ENCODE measurements at regions not wholly inside any gene's neighbourhood (a gene's known extent, or its start where the extent isn't known, plus 50 kb on each side); places are given as distances from the start of the nearest gene placed in this dataset.
"Not testable (repeated sequence)": the region's sequence is repeated elsewhere in the genome, so short reads cannot be mapped to it uniquely, and the experiment has no call there.

DNA sequence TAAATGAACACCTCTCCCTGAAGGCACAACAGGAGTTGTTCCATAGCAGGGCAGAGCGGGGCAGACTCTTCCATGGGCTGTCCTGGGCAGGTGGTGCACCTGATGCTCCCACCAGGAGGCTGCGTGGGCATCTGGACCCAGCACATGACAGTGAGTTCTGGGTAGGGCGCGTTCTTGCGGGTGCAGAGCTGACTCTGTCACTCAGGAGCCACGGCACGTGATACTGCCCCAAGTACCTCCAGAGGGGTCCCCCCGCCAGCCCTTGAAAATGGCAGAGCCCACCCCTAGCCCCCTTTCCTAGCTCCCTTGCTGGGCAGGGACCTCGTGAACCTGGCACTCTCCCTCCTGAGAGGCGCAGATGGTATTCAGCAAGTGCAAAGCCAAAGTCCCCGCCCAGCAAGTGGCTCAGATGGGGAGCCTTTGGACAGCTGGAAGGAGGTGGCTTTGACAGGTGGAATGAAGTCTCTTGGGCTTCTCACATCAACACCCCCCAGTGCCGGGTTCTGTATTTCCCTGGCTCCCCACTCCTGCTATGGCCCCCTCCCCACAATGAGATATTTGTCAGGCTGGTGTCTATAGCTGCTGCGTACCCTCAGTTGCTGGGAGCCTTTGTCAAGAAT lies 172.1 kb downstream of the TBC1D2B start:
- Histone ChIP-seq H3K4me3 (ENCODE audit: low read depth in 1 of 3, low read length in 3 of 3) (no peak overlapping the region), H3K27ac (ENCODE audit: low read depth in 1 of 3, low read length in 2 of 3) (no peak overlapping the region), H3K9me3 (ENCODE audit: control insufficient read depth in 2 of 2, insufficient read depth in 1 of 2, low read depth in 1 of 2, low read length in 1 of 2) (no peaks in the 10 kb centered on the region), H3K4me1 (ENCODE audit: control insufficient read depth in 3 of 3, insufficient read depth in 2 of 3, low read depth in 1 of 3, low read length in 2 of 3) (peaks cover 0 to 16% (median 0%) of the 10 kb centered on the region in 3 donors), H3K27me3 (ENCODE audit: control insufficient read depth in 3 of 3, insufficient read depth in 3 of 3, low read length in 3 of 3) (no peaks in the 10 kb centered on the region), H3K36me3 (ENCODE audit: control insufficient read depth in 3 of 3, insufficient read depth in 2 of 3, low read depth in 1 of 3, low read length in 3 of 3) (no peaks in the 10 kb centered on the region)
- WGBS, 3 donors: 52 to 84% (median 56%) methylated on average over 13 of the region's 13 CpGs
- no peak for DNase-seq
- FAIRE-seq: no peak

DNA sequence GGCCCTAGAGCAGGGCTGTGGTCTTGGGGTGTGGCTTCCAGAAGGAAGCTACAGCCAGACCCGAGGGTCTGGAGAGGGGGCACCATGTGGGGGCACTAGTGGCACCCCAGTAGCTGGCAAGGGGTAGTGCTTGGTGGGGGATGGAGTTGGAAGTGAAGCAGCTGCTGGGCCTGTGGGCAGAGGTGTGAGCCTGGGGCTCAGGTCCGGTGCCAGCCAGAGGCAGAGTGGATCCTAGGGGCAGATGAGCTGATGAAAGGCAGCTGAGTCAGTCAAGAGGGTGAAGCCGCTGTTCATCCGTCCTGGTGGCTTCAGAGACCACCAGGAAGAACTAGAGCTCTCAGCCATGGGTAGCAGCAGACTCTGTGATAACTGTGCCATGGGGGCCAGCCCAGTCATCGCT lies 172.6 kb downstream of the TBC1D2B start:
- H3K4me1 ChIP-seq (ENCODE audit: control insufficient read depth in 3 of 3, insufficient read depth in 2 of 3, low read depth in 1 of 3, low read length in 2 of 3): peaks cover 0 to 12% (median 0%) of the 10 kb centered on the region in 3 donors
- no peak overlapping the region for H3K4me3 ChIP-seq (ENCODE audit: low read depth in 1 of 3, low read length in 3 of 3)
- 60 to 78% (median 74%) methylated on average over 4 to 5 of the region's 5 CpGs for WGBS, 3 donors
- no peaks in the 10 kb centered on the region for H3K36me3 ChIP-seq (ENCODE audit: control insufficient read depth in 3 of 3, insufficient read depth in 2 of 3, low read depth in 1 of 3, low read length in 3 of 3)
- no peak overlapping the region for H3K27ac ChIP-seq (ENCODE audit: low read depth in 1 of 3, low read length in 2 of 3)
- FAIRE-seq (no peak), DNase-seq (no peak)
- H3K9me3 ChIP-seq (ENCODE audit: control insufficient read depth in 2 of 2, insufficient read depth in 1 of 2, low read depth in 1 of 2, low read length in 1 of 2): no peaks in the 10 kb centered on the region
- H3K27me3 ChIP-seq (ENCODE audit: control insufficient read depth in 3 of 3, insufficient read depth in 3 of 3, low read length in 3 of 3): no peaks in the 10 kb centered on the region

DNA sequence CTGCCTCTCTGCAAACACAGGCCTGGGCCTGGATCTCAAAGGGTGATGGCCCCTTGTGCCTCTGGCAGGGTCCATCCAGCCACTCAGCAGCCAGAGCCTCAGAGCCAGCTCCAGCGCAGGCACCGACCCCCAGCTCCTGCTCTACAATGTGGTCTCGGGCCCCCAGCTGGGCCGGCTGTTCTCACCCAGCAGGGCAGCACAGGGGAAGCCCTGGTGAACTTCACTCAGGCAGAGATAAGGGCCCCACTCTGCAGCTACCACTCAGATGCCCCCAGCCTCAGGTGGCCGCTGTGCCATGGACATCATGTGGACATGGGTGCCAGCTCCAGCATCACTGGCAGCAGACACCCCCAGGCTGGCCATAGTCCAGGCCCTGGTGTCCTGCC lies 173.1 kb downstream of the TBC1D2B start:
- H3K4me1 ChIP-seq (ENCODE audit: control insufficient read depth in 3 of 3, insufficient read depth in 2 of 3, low read depth in 1 of 3, low read length in 2 of 3): peaks cover 0 to 12% (median 0%) of the 10 kb centered on the region in 3 donors
- 60 to 80% (median 66%) methylated on average over 3 to 5 of the region's 5 CpGs for WGBS, 3 donors
- H3K36me3 ChIP-seq (ENCODE audit: control insufficient read depth in 3 of 3, insufficient read depth in 2 of 3, low read depth in 1 of 3, low read length in 3 of 3): no peaks in the 10 kb centered on the region
- no peak overlapping the region for H3K4me3 ChIP-seq (ENCODE audit: low read depth in 1 of 3, low read length in 3 of 3)
- H3K9me3 ChIP-seq (ENCODE audit: control insufficient read depth in 2 of 2, insufficient read depth in 1 of 2, low read depth in 1 of 2, low read length in 1 of 2): no peaks in the 10 kb centered on the region
- no peaks in the 10 kb centered on the region for H3K27me3 ChIP-seq (ENCODE audit: control insufficient read depth in 3 of 3, insufficient read depth in 3 of 3, low read length in 3 of 3)
- FAIRE-seq: no peak
- DNase-seq: no peak
- H3K27ac ChIP-seq (ENCODE audit: low read depth in 1 of 3, low read length in 2 of 3): no peak overlapping the region

DNA sequence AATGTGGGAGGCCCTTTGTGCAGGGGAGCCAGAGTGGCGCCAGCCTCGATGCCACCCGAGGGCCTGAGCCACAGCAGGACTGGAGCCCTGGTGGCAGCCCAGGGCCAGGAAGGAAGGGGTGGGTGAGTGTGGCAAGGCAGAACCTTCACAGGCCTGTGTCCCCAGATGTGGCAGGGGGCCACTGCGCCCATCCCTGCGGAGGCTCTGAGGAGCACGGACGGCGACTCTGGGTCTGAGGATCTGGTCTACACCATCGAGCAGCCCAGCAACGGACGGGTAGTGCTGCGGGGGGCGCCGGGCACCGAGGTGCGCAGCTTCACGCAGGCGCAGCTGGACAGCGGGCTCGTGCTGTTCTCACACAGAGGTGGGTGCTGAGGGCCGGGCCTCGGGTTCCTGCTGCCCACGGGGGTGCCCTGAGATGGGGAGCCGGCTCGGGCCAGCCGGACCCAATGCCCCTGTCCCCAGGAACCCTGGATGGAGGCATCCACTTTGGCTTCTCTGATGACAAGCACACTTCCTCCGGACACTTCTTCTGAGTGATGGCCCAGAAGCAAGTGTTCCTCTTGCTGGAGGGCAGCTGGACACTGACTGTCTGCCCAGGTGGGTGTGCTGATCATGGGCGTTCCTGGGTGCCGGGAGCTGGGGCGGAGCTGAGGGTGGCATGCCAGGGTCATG lies 173.6 kb downstream of the TBC1D2B start:
- not testable (repeated sequence) for H3K36me3 ChIP-seq (ENCODE audit: control insufficient read depth in 3 of 3, insufficient read depth in 2 of 3, low read depth in 1 of 3, low read length in 3 of 3); H3K4me3 ChIP-seq (ENCODE audit: low read depth in 1 of 3, low read length in 3 of 3); H3K27me3 ChIP-seq (ENCODE audit: control insufficient read depth in 3 of 3, insufficient read depth in 3 of 3, low read length in 3 of 3); FAIRE-seq; DNase-seq; H3K9me3 ChIP-seq (ENCODE audit: control insufficient read depth in 2 of 2, insufficient read depth in 1 of 2, low read depth in 1 of 2, low read length in 1 of 2); H3K27ac ChIP-seq (ENCODE audit: low read depth in 1 of 3, low read length in 2 of 3); H3K4me1 ChIP-seq (ENCODE audit: control insufficient read depth in 3 of 3, insufficient read depth in 2 of 3, low read depth in 1 of 3, low read length in 2 of 3)
- 87 to 91% (median 89%) methylated on average over 22 to 30 of the region's 30 CpGs for WGBS, 3 donors

DNA sequence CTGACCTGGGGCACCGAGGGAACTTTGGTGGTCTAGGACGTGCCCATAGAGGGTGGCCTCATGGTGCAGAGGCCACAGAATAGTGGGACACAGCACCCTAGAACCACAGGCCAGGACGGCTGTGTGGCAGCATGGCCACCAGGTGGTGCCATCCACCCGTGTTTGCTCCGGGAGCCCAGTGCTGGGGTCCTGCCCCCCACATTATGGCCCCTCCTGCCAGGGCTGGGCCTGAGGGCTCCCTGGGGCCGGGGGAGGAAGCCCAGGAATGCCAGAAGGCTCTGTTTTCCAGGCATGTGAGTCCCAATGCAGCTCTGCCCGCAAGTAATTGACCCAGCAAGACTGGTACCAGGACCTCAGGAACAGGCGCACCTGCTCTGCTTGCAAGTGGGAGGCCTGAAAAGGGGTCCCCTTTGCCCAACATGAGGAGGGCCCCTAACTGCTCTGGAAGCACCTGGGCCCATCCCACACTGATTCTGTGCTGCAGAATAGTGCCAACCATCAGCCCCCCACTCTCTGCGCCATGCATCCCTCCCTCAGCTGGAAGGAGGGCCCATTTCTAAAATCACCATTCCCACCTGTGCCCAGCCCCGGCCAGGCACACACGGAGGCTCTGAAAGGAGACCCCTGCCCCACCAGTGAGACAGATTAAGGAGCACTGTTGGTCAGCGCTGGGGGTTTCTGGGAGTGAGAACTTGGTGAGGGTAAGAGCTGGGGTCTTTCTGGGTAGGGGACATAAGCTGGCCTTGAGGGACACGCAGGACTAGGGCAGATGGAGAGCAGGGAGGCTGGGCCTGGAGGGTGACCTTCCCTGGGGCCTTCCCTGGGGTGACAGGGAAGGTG lies 174.4 kb downstream of the TBC1D2B start:
- DNase-seq: peak in 1 of 2 donors; percentile 36
- FAIRE-seq; H3K9me3 ChIP-seq (ENCODE audit: control insufficient read depth in 2 of 2, insufficient read depth in 1 of 2, low read depth in 1 of 2, low read length in 1 of 2); H3K36me3 ChIP-seq (ENCODE audit: control insufficient read depth in 3 of 3, insufficient read depth in 2 of 3, low read depth in 1 of 3, low read length in 3 of 3); H3K27ac ChIP-seq (ENCODE audit: low read depth in 1 of 3, low read length in 2 of 3); H3K4me3 ChIP-seq (ENCODE audit: low read depth in 1 of 3, low read length in 3 of 3); H3K4me1 ChIP-seq (ENCODE audit: control insufficient read depth in 3 of 3, insufficient read depth in 2 of 3, low read depth in 1 of 3, low read length in 2 of 3); H3K27me3 ChIP-seq (ENCODE audit: control insufficient read depth in 3 of 3, insufficient read depth in 3 of 3, low read length in 3 of 3): not testable (repeated sequence)
- 36 to 51% (median 40%) methylated on average over 12 to 13 of the region's 13 CpGs for WGBS, 3 donors

DNA sequence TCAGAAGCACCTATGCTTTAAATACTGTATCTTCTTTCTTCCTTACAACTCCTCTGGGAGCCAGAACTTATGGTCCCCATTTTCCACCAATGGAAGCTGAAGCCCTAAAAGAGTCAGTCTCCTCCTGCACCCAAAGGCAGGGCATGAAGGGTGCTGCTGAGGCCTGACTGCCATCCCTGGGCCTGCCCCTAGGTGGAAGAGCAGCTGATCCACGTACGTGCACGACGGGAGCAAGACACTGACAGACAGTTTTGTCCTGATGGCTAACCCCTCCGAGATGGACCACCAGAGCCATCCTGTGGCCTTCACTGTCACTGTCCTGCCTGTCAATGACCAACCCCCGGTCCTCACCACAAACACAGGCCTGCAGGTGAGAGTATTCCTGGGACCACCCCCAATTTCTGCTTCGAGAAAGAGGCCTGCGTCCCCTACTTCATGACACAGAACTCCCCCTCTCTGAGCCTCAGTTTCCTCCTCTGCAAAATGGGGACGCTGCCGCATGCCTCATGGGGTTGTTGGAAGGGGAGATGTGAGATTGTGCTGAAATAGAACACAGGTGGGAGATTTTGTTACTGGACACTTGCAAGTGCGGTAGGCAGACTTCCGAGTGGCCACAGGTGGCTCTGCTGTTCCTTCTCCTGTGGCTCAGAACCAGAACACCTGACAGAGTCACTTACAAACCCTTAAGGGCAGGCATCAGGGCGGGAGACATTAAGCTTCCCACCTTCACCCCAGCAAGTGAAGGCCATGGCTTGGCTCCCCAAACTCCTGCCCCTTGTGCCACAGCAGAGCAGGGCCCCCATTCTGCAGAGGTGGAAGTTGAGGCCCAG lies 175.4 kb downstream of the TBC1D2B start:
- FAIRE-seq (no peak), DNase-seq (no peak)
- no peaks in the 10 kb centered on the region for H3K27me3 ChIP-seq (ENCODE audit: control insufficient read depth in 3 of 3, insufficient read depth in 3 of 3, low read length in 3 of 3)
- H3K4me3 ChIP-seq (ENCODE audit: low read depth in 1 of 3, low read length in 3 of 3): no peak overlapping the region
- 77 to 83% (median 83%) methylated on average over 13 of the region's 13 CpGs for WGBS, 3 donors
- H3K9me3 ChIP-seq (ENCODE audit: control insufficient read depth in 2 of 2, insufficient read depth in 1 of 2, low read depth in 1 of 2, low read length in 1 of 2): no peaks in the 10 kb centered on the region
- H3K36me3 ChIP-seq (ENCODE audit: control insufficient read depth in 3 of 3, insufficient read depth in 2 of 3, low read depth in 1 of 3, low read length in 3 of 3): no peaks in the 10 kb centered on the region
- H3K27ac ChIP-seq (ENCODE audit: low read depth in 1 of 3, low read length in 2 of 3): no peak overlapping the region
- no peaks in the 10 kb centered on the region for H3K4me1 ChIP-seq (ENCODE audit: control insufficient read depth in 3 of 3, insufficient read depth in 2 of 3, low read depth in 1 of 3, low read length in 2 of 3)

DNA sequence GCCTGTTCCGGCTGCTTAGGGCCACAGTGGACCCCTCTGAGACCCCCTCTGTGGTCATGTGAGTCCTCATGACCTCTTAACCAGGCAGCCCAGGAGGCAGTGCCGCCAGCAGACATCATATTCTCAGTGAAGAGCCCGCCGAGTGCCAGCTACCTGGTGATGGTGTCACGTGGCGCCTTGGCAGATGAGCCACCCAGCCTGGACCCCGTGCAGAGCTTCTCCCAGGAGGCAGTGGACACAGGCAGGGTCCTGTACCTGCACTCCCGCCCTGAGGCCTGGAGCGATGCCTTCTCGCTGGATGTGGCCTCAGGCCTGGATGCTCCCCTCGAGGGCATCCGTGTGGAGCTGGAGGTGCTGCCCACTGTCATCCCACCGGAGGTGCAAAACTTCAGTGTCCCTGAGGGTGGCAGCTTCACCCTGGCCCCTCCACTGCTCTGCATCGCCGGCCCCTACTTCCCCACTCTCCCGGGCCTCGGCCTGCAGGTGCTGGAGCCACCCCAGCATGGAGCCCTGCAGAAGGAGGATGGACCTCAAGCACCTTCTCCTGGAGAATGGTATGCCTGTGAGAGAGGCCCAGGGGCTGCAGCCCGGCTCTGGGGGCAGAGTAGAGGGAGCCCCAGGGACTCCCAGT lies 176.1 kb downstream of the TBC1D2B start:
- no peak for FAIRE-seq
- DNase-seq: no peak
- Histone ChIP-seq H3K4me3 (ENCODE audit: low read depth in 1 of 3, low read length in 3 of 3) (no peak overlapping the region), H3K27ac (ENCODE audit: low read depth in 1 of 3, low read length in 2 of 3) (no peak overlapping the region), H3K4me1 (ENCODE audit: control insufficient read depth in 3 of 3, insufficient read depth in 2 of 3, low read depth in 1 of 3, low read length in 2 of 3) (no peaks in the 10 kb centered on the region), H3K36me3 (ENCODE audit: control insufficient read depth in 3 of 3, insufficient read depth in 2 of 3, low read depth in 1 of 3, low read length in 3 of 3) (no peaks in the 10 kb centered on the region), H3K27me3 (ENCODE audit: control insufficient read depth in 3 of 3, insufficient read depth in 3 of 3, low read length in 3 of 3) (no peaks in the 10 kb centered on the region), H3K9me3 (ENCODE audit: control insufficient read depth in 2 of 2, insufficient read depth in 1 of 2, low read depth in 1 of 2, low read length in 1 of 2) (no peaks in the 10 kb centered on the region)
- WGBS, 3 donors: 85 to 90% (median 88%) methylated on average over 13 to 18 of the region's 18 CpGs
